GM18867 (cell line): ENCODE measurements at regions not wholly inside any gene's neighbourhood (a gene's known extent, or its start where the extent isn't known, plus 50 kb on each side); places are given as distances from the start of the nearest gene placed in this dataset.
A peak's percentile ranks its signal among the peaks of the same experiment; 100 is the strongest.
"Not testable (repeated sequence)": the region's sequence is repeated elsewhere in the genome, so short reads cannot be mapped to it uniquely, and the experiment has no call there.

ENCODE experiments used
- ATAC-seq: cut with Tn5 transposase; IDR thresholded peaks from one replicate; pipeline ENCODE4 v1.9.1; 2021; ENCODE audit warnings: mild to moderate bottlenecking, moderate library complexity; ENCODE audit not compliant: unreplicated experiment

DNA sequence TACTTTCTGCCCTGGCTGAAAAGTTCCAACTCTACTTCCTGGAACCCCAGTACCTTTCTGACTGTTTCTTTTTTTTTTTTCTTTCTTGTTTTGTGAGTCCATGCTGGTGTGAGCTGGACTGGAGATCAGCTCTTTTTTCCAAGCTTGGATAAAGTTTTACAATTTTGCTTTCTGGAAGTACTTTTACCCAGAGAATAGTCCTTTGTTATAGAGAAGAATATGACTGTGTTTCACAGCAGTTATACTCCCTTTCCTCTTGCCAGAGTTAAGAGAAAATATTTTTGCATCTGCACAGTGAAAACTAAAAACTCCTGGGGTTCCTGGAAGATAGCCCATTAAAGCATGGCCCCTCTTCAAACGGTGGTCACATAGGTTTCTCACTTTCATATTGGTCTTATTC, 1100.6 kb downstream of the OTOL1 start:
- ATAC-seq, result no peak

DNA sequence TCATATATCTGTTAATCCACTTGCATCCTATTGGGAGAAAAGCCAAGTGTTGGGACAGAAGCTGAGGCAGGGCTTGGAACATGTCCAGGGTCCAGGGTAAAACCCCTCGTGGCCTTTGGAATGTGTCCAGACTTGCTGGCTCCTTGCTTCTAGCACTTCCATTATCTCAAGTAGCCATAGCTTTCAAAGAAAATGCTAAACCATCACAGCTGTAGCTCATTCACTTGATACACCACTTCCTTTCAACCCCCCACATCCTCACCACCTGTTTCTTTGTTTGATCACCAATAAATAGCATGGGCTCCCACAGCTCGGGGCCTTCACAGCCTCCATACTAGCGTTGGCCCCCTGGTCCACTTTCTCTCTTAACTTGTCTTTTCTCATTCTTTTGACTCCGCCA, 1101.9 kb downstream of the OTOL1 start:
- peak; percentile 29 for ATAC-seq

DNA sequence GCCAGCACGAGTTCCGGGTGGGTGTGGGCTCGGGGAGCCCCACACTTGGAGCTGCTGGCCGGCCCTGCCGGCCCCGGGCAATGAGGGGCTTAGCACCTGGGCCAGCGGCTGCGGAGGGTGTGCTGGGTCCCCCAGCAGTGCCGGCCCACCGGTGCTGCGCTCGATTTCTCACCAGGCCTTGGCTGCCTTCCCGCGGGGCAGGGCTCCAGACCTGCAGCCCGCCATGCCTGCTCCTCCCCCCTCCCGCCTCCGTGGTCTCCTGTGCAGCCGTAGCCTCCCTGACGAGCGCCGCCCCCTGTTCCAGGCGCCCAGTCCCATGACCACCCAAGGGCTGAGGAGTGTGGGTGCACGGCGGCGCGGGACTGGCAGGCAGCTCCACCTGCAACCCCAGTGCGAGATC, 1103.1 kb downstream of the OTOL1 start:
- not testable (repeated sequence) for ATAC-seq

DNA sequence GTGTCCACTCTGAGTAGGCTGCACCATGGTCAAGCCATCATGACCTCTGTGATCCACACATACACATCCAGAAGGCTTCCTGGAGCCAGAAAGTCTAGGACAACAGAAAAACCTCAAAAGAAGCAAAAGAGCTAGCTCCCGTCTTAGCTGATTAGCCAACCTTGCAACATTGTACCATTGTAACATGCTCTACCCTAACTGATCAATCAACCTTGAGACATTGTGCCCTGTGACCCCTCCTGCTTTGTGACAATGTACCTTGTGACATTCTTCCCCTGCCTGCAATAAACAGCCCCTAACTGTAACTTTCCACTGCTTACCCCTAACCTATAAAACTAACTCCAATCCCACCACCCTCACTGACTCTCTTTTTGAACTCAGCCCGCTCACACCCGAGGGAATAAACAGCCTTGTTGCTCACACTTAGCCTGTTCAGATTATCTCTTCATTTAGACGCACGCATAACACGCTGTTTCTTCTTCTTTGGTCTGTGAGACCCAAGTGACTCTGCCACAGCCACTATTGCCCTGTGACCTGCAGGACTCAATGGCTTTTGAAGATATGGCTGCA, 1104.6 kb downstream of the OTOL1 start:
- ATAC-seq, result no peak

DNA sequence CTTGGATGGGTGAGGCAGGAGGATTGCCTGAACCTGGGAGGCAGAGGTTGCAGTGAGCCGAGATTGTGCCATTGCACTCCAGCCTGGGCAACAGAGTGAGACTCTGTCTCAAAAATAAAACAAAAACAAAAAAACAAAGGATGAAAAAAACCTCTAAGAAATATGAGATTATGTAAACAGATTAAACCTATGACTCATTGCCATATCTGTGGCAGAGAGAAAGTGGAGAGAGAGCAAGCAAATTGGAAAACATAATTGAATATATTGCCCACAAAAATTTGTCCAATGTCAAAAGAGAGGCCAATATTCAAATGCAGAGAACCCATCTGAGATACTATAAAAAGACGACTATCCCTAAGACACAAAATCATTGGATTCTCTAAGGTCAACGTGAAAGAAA, 1106.0 kb downstream of the OTOL1 start:
- ATAC-seq, result no peak

DNA sequence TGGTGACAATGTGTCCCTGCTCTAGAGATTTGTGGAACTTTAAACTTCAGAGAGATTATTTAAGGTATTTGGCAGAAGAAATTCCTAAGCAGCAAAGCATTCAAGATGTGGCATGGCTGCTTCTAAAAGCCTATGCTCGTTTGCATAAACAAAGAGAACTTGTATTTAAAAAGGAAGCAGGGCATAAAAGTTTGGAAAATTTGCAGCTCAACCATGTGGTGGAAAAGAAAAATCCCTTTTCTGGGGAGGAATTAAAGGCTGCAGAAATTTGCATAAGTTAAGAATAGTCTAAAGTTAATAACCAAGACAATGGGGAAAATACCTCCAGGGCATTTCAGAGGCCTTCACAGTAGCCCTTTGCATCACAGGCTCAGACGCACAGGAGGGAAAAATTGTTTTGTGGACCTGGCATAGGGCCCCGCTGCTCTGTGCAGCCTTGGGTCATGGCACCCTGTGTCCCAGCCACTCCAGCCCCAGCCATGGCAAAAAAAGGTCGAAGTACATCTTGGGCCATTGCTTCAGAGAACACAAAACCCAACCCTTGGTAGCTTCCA, 1109.1 kb downstream of the OTOL1 start:
- no peak for ATAC-seq

DNA sequence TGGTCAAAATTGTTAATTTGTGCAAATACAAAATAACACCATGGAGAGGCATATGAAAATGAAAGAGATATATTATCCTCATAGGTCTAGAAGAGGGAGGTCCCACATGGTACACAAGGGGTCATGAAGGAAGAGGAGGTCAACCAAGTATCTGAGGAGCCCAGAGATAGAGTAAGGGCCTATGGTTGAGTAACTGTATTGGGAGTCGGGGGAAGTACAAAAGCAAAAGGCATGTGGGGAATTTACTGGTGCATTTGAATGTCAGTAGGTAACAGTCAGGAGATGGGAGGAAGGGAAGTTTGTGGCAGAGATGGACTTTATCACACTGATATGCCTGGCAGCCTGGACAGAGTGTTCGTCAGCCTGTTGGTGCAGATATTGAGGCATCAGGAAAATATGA, 1113.7 kb downstream of the OTOL1 start:
- no peak for ATAC-seq

DNA sequence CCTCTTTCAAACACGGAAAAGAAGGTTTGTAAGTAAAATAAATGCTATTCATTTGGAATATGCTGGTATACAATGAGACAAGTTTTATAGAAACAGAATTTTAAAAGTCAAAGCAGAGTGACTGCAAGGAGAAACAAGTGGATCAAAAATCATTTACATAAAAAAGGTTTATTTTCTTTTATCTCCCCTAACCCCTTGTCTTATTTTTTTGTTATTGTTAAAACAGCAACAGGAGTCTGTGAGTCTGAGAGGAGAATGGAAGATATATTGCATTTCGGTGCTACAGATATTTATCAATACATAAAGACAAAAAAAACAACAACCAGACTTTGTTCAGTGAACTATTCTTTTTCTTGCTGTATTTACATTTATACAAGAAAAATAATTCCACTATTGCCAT, 1116.4 kb downstream of the OTOL1 start:
- no peak for ATAC-seq

DNA sequence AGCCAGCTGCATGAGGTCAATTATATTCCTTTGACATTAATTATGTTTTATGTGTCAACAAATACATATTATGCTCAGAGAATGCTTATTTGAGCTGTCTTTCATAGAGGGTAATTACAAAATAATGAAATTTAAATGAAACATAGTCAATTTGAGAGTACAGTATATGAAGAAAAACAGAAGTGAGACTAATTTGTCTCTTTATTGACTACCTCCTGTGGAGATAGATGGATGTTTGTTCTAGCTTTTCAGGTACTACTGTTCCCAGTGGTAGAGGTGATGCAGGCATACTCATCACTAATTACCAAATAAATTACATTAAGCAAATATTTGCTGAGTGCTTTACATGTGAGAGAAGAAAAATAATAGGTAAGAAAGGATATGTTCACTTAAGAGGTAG, 1129.6 kb downstream of the OTOL1 start:
- ATAC-seq, result no peak

DNA sequence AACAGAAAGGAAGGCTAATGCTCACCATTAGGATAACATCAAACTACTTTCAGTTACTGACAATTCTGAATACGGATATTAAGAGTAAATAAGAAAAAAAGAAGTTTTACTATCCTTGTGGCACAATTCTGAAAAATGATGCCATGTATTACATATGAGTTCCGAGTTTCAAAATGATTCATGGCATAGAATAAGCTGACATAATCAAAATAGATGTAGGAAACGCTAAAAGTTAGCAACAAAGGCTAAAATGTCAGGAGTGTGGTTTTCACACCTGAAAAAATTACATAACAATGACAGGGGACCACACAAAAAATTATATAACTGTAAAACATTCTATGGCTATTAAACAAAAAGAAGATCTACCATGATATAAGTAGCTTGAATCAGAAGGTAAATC, 1131.9 kb downstream of the OTOL1 start:
- no peak for ATAC-seq

DNA sequence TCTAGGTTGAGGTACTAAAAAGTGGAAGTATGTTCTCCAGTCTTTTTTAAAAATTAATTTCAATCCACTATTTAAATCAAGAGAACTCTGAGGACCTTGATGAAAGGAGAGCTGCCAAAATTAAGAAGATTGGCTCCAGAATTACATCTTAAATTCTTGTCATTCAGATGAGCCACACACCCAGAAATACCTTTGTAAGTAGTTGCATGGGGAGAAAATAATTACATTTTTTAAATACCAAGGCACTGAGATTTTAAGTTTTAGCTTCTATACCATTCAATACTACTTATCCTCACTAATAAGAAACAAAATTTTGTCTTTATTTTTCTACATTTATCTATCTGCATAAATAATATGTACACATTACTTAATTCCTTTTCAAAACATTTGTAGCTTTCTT, 1132.8 kb downstream of the OTOL1 start:
- no peak for ATAC-seq

DNA sequence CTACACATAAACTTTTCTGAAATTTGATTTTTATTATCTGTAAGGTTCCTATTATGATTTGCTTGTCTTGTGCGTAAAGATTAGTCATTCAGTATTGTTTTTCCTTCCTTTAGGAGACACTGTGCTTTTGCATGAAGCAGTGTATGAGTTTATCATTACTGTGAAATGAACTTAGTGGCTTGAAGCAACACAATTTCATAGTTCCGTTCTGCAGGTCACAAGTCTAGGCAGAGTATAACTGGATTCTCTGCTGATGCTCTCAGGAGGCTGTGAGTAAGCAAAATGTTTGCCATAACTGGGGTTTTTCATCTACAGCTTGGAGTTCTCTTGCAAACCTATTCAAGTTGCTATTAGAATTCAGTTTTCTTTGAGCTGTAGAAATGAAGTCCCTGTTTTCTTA, 1136.1 kb downstream of the OTOL1 start:
- ATAC-seq, result no peak

DNA sequence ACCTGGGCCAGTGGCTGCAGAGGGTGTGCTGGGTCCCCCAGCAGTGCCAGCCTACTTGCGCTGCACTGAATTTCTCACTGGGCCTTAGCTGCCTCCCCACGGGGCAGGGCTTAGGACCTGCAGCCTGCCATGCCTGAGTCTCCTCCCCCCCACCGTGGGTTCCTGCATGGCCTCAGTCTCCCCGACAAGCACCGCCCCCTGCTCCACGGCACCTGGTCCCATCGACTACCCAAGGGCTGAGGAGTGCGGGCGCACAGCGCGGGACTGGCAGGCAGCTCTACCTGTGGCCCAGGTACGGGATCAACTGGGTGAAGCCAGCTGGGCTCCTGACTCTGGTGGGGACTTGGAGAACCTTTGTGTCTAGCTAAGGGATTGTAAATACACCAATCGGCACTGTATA, 1143.6 kb downstream of the OTOL1 start:
- not testable (repeated sequence) for ATAC-seq

DNA sequence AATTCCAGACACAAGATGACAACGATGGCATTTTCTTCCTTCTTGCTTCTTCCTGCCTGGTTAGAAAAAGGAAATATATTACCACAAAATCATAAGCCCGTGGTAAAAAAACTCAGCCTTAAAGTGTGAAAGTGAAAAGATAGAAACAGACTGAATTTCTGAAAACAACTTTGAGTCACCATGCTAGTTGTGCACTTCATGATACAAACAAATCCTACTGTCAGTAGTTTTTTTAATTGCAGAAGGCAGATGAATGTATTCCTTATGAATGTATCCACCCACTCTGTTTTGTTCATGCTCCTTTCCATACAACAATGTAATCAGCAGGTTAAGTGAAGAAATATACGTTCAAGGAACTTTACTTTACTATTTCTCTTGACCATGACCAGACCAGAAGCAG, 1144.7 kb downstream of the OTOL1 start:
- no peak for ATAC-seq

DNA sequence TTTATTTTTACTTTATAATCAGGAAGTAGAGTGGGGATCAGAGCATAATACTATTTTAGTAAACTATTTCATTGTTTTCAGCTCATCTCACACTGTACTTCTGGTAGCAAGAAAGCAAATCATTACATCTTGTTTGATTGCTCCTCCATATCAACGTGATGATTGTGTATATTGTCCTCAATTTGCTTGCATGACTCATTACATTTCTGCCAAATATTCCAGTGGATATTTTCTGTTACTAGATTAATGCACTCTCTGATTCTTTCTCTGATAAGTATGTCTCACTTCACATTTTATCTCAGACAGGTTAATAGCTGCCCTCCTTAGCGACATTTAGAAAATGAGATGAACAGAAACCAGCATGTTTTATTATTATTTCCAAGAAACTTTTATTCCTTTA, 1145.3 kb downstream of the OTOL1 start:
- ATAC-seq, result no peak

DNA sequence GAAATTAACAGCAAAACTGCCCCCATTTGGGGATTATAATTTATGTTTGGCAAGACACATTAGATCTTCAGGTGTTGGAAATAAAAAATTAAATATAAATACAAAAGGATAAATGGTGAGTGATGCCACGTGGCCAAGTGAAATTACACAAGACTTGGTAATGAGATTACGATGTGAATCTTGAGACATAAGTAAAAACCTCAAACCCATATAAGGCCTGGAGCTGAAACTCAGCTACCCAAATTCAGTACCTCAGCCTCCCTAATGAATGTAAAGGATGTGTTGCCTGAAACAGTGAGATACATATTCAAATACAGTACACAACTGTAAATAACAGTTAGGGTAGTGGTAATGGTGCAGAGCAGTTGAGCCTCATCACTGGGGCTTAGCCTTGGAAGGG, 1146.6 kb downstream of the OTOL1 start:
- no peak for ATAC-seq

DNA sequence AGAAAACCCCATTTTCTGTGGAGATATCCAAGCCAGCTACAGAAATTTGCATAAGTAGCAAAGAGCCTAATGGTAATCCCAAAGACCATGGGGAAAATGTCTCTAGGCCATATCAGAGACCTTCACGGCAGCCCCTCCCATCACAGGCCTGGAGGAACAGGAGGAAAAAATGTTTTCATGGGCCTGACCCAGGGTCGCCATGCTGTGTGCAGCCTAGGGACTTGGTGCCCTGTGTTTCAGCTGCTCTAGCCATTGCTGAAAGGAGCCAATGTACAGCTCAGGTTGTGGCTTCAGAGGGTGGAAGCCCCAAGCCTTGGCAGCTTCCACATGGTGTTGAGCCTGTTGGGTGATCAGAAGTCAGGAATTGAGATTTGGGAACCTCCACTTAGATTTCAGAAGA, 1150.7 kb downstream of the OTOL1 start:
- no peak for ATAC-seq

DNA sequence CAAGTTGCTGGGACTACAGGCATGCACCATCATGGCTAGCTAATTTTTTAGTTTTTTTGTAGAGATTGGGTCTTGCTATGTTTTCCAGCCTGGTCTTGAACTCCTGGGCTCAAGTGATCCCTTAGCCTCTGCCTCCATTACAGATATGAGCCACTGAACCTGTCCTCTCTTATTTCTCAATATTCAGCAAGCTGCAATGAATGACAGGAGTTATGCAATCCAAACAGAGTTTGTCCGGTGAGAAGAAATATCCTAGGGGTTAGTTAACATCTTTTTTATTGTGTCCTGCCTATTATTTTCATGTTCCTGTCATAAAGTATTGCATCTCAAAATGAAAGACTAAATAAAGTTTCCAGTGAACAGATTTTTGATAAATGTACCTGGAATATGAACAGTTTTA, 1161.4 kb downstream of the OTOL1 start:
- no peak for ATAC-seq

DNA sequence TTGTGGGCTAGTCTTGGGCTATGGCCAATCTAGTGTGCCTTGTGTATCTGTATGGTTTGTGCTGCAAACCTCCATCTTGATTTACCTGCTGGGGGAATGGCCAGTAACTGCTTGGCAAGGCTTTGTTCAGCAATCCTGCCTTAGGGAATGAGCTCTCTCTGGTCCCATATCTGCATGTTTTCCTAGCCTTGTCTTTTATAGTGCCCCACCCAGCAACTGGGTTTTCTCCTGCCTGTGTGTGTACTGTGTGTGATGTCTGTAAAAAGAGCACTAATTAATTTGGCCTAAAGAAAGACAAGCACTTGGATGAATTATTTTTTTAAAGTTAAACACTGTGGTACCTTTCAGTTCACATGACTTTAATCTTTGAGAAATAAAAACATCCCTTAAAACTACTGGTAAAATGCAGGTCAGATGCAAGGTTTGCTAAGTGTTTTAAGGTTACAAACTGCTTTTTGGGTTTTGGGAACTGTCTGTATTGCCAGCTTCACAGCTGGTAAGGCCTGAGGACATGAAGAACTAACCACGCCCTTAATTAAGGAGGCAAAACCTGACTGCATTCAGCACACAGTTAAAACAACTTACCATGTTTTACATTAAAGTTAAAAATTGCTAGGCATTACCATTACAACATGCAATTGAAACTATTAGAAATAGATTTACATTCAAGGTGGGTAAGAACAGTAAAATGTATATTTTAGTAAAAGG, 1169.2 kb downstream of the OTOL1 start:
- no peak for ATAC-seq

DNA sequence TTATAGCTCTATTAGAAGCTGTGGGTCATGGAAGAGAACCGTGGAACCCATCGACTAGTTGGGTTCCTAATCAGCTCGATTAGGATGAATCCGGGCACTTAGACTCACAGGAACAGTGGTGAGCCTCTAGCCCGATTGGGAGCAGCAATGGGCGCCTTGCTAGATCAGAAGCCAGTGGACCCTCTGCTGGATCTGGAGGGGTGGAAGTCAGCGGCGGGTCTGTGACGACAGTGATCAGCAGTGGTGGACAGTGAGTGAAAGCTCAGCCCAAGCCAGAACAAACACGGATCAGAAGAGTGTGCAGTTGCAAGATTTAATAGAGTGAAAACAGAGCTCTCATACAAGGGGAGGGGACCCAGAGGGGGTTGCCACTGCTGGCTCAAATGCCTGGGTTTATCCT, 1170.2 kb downstream of the OTOL1 start:
- no peak for ATAC-seq

DNA sequence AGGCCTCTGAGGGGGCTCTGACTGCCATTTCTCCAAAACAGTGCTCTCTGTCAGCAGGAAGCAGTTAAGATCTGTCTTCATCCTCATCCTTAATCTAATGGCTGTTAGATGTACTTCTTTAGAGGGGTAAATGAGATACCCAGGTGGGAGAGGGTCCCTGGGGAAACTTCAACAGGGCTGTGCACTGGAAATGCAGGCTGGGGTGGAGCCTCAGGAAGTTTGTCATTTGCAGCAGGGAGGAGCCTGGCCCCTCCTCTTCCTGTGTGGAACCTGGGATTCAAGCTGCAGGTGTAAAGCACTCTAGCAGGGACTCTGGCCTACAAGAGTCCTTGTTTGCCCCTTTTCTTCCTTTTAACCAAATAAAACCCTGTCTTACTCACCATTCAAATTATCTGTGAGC, 1173.6 kb downstream of the OTOL1 start:
- ATAC-seq, result no peak

DNA sequence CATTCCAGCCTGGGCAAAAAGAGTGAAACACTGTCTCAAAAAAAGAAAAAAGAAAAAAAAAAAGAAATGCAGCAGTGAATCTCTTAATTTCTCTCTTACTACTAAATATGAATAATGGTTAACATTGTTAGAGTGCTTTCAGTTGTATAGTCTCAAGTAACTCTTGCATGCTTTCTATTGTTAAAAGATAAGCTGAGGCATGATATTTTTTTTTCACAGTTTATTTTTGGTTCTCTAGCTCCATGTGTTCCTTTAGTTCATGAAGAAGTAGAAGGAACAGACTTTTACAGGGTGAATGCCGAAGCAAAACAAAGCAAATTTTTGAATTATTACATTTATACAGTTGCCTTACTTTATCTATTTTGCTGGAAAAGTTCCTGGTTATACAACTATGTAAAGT, 1180.9 kb downstream of the OTOL1 start:
- no peak for ATAC-seq

DNA sequence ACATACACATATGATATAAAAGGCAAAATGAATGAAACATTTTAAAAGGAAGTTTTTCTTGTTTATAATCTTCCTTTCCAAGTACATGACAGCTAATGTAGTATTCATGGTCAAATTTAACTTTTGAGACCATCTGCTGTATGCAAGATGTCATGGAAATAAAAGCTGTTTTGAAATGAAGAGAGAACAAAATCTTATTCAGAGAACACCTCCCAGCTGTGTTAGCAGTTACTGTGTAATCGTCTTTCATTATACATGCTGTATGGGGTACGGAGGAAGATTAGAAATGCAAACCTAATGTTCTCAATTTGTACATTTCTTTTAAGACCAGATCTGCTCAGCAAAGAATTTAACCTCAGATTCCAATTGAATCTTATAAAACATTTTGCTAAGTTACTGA, 1182.3 kb downstream of the OTOL1 start:
- ATAC-seq, result no peak
